OCI-LY1 (cell line): ENCODE measurements at regions not wholly inside any gene's neighbourhood (a gene's known extent, or its start where the extent isn't known, plus 50 kb on each side); places are given as distances from the start of the nearest gene placed in this dataset.
"Not testable (repeated sequence)": the region's sequence is repeated elsewhere in the genome, so short reads cannot be mapped to it uniquely, and the experiment has no call there.

Source experiments
- H2AFZ ChIP-seq: fragments of 200-600 bp; sonication (generic), shearing (Covaris generic); 2 replicates; pipeline ENCODE4 v1.6.0; 2014; ENCODE audit warnings: antibody characterized with exemption, mild to moderate bottlenecking, low read length
- H3F3A ChIP-seq: fragments of 200-600 bp; sonication (generic), shearing (Covaris generic); 2 replicates; pipeline ENCODE4 v1.6.0; 2014; ENCODE audit warnings: mild to moderate bottlenecking, antibody characterized with exemption, low read length, moderate library complexity; ENCODE audit not compliant: insufficient read depth
- H3K27ac ChIP-seq: fragments of 200-600 bp; sonication (generic); 2 replicates; pipeline ENCODE4 v1.5.1; 2014; ENCODE audit warnings: low read length, mixed run types, mild to moderate bottlenecking, low read depth; ENCODE audit not compliant: poor library complexity, severe bottlenecking
- H3K27me3 ChIP-seq: fragments of 200-600 bp; sonication (generic); 2 replicates; pipeline ENCODE4 v1.6.0; 2014; ENCODE audit warnings: antibody characterized with exemption, mild to moderate bottlenecking, low read length, moderate library complexity; ENCODE audit not compliant: insufficient read depth
- H3K36me3 ChIP-seq: fragments of 200-600 bp; sonication (generic); 2 replicates; pipeline ENCODE4 v1.6.1; 2014; ENCODE audit warnings: mild to moderate bottlenecking, antibody characterized with exemption, low read length, moderate library complexity, mixed read lengths; ENCODE audit not compliant: insufficient read depth
- H3K4me1 ChIP-seq: fragments of 200-600 bp; sonication (generic); 2 replicates; pipeline ENCODE4 v1.5.1; 2014; ENCODE audit warnings: mild to moderate bottlenecking, low read length, moderate library complexity; ENCODE audit not compliant: insufficient read depth, severe bottlenecking
- H3K4me2 ChIP-seq: fragments of 200-600 bp; sonication (generic), shearing (Covaris generic); 2 replicates; pipeline ENCODE4 v1.6.1; 2014; ENCODE audit warnings: low read length
- H3K4me3 ChIP-seq: fragments of 200-600 bp; sonication (generic); 2 replicates; pipeline ENCODE4 v1.5.1; 2014; ENCODE audit warnings: low read length, low read depth, mild to moderate bottlenecking, mixed read lengths; ENCODE audit not compliant: poor library complexity, severe bottlenecking
- H3K79me2 ChIP-seq: fragments of 200-600 bp; shearing (Covaris generic); 2 replicates; pipeline ENCODE4 v1.6.1; 2016; ENCODE audit warnings: mixed run types, low read length, mixed read lengths; ENCODE audit not compliant: insufficient read depth
- H3K9ac ChIP-seq: fragments of 200-600 bp; sonication (generic), shearing (Covaris generic); 2 replicates; pipeline ENCODE4 v1.6.1; 2014; ENCODE audit warnings: mild to moderate bottlenecking, low read length, mixed read lengths
- H3K9me2 ChIP-seq: fragments of 200-600 bp; sonication (generic), shearing (Covaris generic); 2 replicates; pipeline ENCODE4 v1.6.1; 2014; ENCODE audit warnings: low read depth, mild to moderate bottlenecking, low read length, mixed read lengths
- H3K9me3 ChIP-seq: fragments of 200-600 bp; shearing (Covaris generic); 2 replicates; pipeline ENCODE4 v1.6.1; 2014; ENCODE audit warnings: low read length, mixed read lengths
- H4K20me1 ChIP-seq: fragments of 200-600 bp; sonication (generic), shearing (Covaris generic); 2 replicates; pipeline ENCODE4 v1.6.0; 2016; ENCODE audit warnings: mild to moderate bottlenecking, low read length; ENCODE audit not compliant: insufficient read depth
- CTCF ChIP-seq: fragments of 200-600 bp; sonication (generic), shearing (Covaris generic); IDR thresholded peaks from 2 replicates; pipeline ENCODE4 v1.5.1; 2017; ENCODE audit warnings: mild to moderate bottlenecking, antibody characterized with exemption, low read length, moderate library complexity, mixed read lengths

GRCh38 chrX:63186137-63186536, 165.0 kb downstream of the SPIN4 start:
- Histone ChIP-seq H3K27me3 (no peaks in the 10 kb centered on the region), H3K9me2 (no peaks in the 10 kb centered on the region), H3K4me3 (no peak overlapping the region), H2AFZ (no peak overlapping the region), H3K79me2 (no peaks in the 10 kb centered on the region), H3K4me1 (no peaks in the 10 kb centered on the region), H3K9ac (no peak overlapping the region), H3K9me3 (no peaks in the 10 kb centered on the region), H3K36me3 (no peaks in the 10 kb centered on the region), H3F3A (no peaks in the 10 kb centered on the region), H3K4me2 (no peak overlapping the region), H3K27ac (no peak overlapping the region), H4K20me1 (no peaks in the 10 kb centered on the region)
- TF ChIP-seq CTCF: no peak

DNA sequence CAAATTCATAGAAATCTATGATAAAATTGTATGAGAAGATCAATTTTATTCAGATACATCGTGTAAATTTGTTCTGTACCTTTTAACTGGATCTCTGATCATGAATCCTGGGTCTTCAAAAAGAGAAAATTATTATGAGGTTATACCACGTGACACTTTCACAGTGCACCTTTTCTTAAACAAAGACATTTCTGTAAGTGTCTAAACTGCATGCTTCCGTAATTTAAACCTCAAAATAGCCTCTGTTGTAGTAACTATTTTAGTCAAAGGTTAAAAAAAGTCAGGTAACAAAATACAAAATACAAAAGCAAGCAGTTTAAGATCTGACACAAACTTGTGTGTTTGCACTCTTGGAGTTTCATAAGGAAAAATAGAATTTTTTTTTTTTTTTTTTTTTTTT, 171.3 kb downstream of the SPIN4 start:
- not testable (repeated sequence) for H3K27me3 ChIP-seq, H3K4me1 ChIP-seq, H3K27ac ChIP-seq, H3K4me2 ChIP-seq, H2AFZ ChIP-seq, H3F3A ChIP-seq, H3K9ac ChIP-seq, H3K36me3 ChIP-seq, H4K20me1 ChIP-seq, H3K9me3 ChIP-seq, H3K9me2 ChIP-seq, H3K79me2 ChIP-seq, H3K4me3 ChIP-seq

GRCh38 chrX:63176578-63176977, 174.6 kb downstream of the SPIN4 start:
- not testable (repeated sequence) for H3F3A ChIP-seq, H3K9me3 ChIP-seq, H3K27ac ChIP-seq, H3K79me2 ChIP-seq, H2AFZ ChIP-seq, H3K4me3 ChIP-seq, H3K4me2 ChIP-seq, H3K4me1 ChIP-seq, H4K20me1 ChIP-seq, H3K36me3 ChIP-seq, H3K27me3 ChIP-seq, H3K9me2 ChIP-seq, H3K9ac ChIP-seq

GRCh38 chrX:63173841-63174718, 177.1 kb downstream of the SPIN4 start:
- not testable (repeated sequence) for H3K79me2 ChIP-seq, H3K4me1 ChIP-seq, H3K27ac ChIP-seq, H3K9ac ChIP-seq, H3F3A ChIP-seq, H3K9me3 ChIP-seq, H3K9me2 ChIP-seq, H3K4me3 ChIP-seq, H3K36me3 ChIP-seq, H3K4me2 ChIP-seq, H3K27me3 ChIP-seq, H2AFZ ChIP-seq, H4K20me1 ChIP-seq

DNA sequence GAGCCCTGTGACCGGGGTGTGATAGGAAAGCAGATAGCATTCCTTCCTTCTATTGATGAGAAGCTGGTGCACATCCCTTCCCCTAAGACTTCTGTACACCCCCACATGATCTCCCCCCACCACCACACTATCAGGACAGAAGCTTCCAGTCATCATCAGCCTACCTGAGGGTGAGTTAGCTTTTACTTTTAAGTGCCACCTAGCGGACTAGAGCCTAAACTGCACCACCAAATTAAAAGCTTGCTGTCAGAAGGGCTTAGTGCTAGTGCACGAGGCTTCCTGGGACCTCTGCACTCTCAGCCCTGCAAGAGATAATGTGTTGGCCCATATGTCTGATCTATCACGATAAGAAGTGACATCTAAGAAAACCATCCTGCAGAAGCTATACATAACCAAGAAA, 181.7 kb downstream of the SPIN4 start:
- H3K36me3 ChIP-seq, H4K20me1 ChIP-seq, H3K79me2 ChIP-seq, H3K9ac ChIP-seq, H3K27ac ChIP-seq, H3K27me3 ChIP-seq, H3K9me3 ChIP-seq, H3K4me1 ChIP-seq, H3K9me2 ChIP-seq, H2AFZ ChIP-seq, H3F3A ChIP-seq, H3K4me2 ChIP-seq, H3K4me3 ChIP-seq: not testable (repeated sequence)

- not testable (repeated sequence) for H3K9me2 ChIP-seq, H3K9ac ChIP-seq, H3K36me3 ChIP-seq, H2AFZ ChIP-seq, H3F3A ChIP-seq, H4K20me1 ChIP-seq, H3K27ac ChIP-seq, H3K9me3 ChIP-seq, H3K4me1 ChIP-seq, H3K27me3 ChIP-seq, H3K4me2 ChIP-seq, H3K79me2 ChIP-seq, H3K4me3 ChIP-seq
Measured at GRCh38 chrX:63168949-63169348, 182.2 kb downstream of the SPIN4 start.

DNA sequence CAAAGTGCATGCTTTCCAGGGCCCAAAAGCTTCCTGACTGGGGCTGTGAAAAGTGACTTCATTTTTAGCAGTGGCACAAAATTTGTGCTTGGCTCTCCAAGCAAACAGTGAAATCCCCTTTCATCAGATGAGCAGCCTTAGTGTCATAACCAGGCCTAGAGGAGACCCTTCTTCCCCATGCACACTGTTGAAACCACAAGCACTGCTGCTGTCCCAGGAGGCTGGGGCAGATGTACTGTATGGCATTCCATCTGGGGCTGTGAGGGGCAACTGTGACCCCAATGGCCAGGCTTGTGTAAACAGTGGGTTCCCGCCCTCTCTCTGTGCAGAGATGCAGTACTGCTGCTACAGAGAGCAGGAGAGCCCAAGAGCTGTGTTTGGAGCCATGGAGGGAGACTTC, 184.1 kb downstream of the SPIN4 start:
- H3K9me2 ChIP-seq, H3K36me3 ChIP-seq, H4K20me1 ChIP-seq, H3K27me3 ChIP-seq, H3K4me3 ChIP-seq, H3F3A ChIP-seq, H3K4me2 ChIP-seq, H3K9ac ChIP-seq, H3K9me3 ChIP-seq, H3K79me2 ChIP-seq, H2AFZ ChIP-seq, H3K27ac ChIP-seq, H3K4me1 ChIP-seq: not testable (repeated sequence)
